MM.1S (cell line): ENCODE measurements at regions not wholly inside any gene's neighbourhood (a gene's known extent, or its start where the extent isn't known, plus 50 kb on each side); places are given as distances from the start of the nearest gene placed in this dataset.

Experiments
- DNase-seq: peaks from one replicate; pipeline ENCODE4 v3.0.0-alpha.2; 2015
- H2AFZ ChIP-seq: fragments of 300-600 bp; sonication (generic); 2 replicates; pipeline ENCODE4 v1.6.0; 2016; ENCODE audit warnings: antibody characterized with exemption, low read length
- H3F3A ChIP-seq: fragments of 300-600 bp; sonication (generic); 2 replicates; pipeline ENCODE4 v1.6.1; 2016; ENCODE audit warnings: mild to moderate bottlenecking, antibody characterized with exemption, low read length, moderate library complexity, mixed read lengths; ENCODE audit not compliant: insufficient read depth
- H3K27ac ChIP-seq: fragments of 300-600 bp; sonication (generic); 2 replicates; pipeline ENCODE4 v1.5.1; 2016; ENCODE audit warnings: mild to moderate bottlenecking, low read length
- H3K27me3 ChIP-seq: fragments of 300-600 bp; sonication (generic); replicated peaks from 2 replicates; pipeline ENCODE4 v1.6.0; 2016; ENCODE audit warnings: low read length; ENCODE audit not compliant: insufficient read depth
- H3K36me3 ChIP-seq: fragments of 300-600 bp; sonication (generic); replicated peaks from 2 replicates; pipeline ENCODE4 v1.6.1; 2016; ENCODE audit warnings: mild to moderate bottlenecking, low read length, mixed read lengths; ENCODE audit not compliant: insufficient read depth
- H3K4me1 ChIP-seq: fragments of 300-600 bp; sonication (generic); 2 replicates; pipeline ENCODE4 v1.6.1; 2016; ENCODE audit warnings: low read length, mixed read lengths
- H3K4me2 ChIP-seq: fragments of 300-600 bp; sonication (generic); 2 replicates; pipeline ENCODE4 v1.6.0; 2016; ENCODE audit warnings: low read depth, low read length
- H3K4me3 ChIP-seq: fragments of 300-600 bp; sonication (generic); 2 replicates; pipeline ENCODE4 v1.5.1; 2016; ENCODE audit warnings: low read length, mixed read lengths
- H3K79me2 ChIP-seq: fragments of 300-600 bp; sonication (generic); 2 replicates; pipeline ENCODE4 v1.6.1; 2016; ENCODE audit warnings: mixed run types, low read length, mixed read lengths
- H3K9ac ChIP-seq: fragments of 300-600 bp; sonication (generic); 2 replicates; pipeline ENCODE4 v1.6.1; 2016; ENCODE audit warnings: low read length, mixed read lengths
- H3K9me2 ChIP-seq: fragments of 300-600 bp; sonication (generic); replicated peaks from 2 replicates; pipeline ENCODE4 v1.6.1; 2016; ENCODE audit warnings: mild to moderate bottlenecking, low read length, mixed read lengths; ENCODE audit not compliant: insufficient read depth
- H3K9me3 ChIP-seq: fragments of 300-600 bp; sonication (generic); replicated peaks from 2 replicates; pipeline ENCODE4 v1.6.1; 2016; ENCODE audit warnings: mild to moderate bottlenecking, low read length, mixed read lengths; ENCODE audit not compliant: insufficient read depth
- H4K20me1 ChIP-seq: fragments of 300-600 bp; sonication (generic); 2 replicates; pipeline ENCODE4 v1.6.1; 2016; ENCODE audit warnings: mild to moderate bottlenecking, low read length, moderate library complexity, mixed read lengths; ENCODE audit not compliant: insufficient read depth
- EZH2 ChIP-seq: fragments of 300-600 bp; sonication (generic); optimal IDR thresholded peaks from 2 replicates; pipeline ENCODE3; 2017; ENCODE audit warnings: low read depth, mild to moderate bottlenecking, antibody characterized with exemption, low read length, mixed read lengths
- EZH2phosphoT487 ChIP-seq: fragments of 300-600 bp; sonication (generic); IDR thresholded peaks from 2 replicates; pipeline ENCODE4 v1.6.1; 2018; ENCODE audit warnings: antibody characterized with exemption, low read length
- TF ChIP-seq, protein P1 (sequence below): fragments of 300-600 bp; sonication (generic); IDR thresholded peaks from 2 replicates; pipeline ENCODE4 v1.5.1; 2016; ENCODE audit warnings: antibody characterized with exemption, low read length, mixed read lengths

DNA sequence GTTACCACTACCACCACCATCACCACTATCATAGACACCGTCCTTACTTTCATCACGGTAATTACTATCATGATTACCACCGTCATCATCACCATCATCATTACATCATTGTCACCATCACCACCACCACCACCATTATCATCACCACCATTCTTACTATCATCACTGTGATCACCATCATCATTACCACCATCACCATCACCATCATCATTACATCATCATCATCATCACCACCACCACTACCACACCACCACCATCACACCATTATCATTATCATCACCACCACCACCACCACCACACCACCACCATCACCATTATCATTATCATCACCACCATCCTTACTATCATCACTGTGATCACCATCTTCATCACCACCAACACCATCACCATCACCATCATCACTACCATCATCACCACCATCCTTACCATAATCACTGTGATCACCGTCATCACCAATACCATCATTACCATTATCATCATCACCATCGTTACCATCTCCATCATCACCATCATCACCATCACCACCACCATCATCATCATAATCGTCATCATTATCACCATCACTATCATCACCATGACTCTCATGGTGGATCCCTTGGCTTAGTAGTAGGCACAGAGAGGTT, 244.4 kb upstream of the C1orf174 start:
- no peaks in the 10 kb centered on the region for H3F3A ChIP-seq
- H3K9me2 ChIP-seq = no peaks in the 10 kb centered on the region
- peaks cover 87% of the 10 kb centered on the region for H3K27me3 ChIP-seq
- TF ChIP-seq EZH2phosphoT487 (no peak), EZH2 (no peak)
- TF ChIP-seq, protein P1, sequence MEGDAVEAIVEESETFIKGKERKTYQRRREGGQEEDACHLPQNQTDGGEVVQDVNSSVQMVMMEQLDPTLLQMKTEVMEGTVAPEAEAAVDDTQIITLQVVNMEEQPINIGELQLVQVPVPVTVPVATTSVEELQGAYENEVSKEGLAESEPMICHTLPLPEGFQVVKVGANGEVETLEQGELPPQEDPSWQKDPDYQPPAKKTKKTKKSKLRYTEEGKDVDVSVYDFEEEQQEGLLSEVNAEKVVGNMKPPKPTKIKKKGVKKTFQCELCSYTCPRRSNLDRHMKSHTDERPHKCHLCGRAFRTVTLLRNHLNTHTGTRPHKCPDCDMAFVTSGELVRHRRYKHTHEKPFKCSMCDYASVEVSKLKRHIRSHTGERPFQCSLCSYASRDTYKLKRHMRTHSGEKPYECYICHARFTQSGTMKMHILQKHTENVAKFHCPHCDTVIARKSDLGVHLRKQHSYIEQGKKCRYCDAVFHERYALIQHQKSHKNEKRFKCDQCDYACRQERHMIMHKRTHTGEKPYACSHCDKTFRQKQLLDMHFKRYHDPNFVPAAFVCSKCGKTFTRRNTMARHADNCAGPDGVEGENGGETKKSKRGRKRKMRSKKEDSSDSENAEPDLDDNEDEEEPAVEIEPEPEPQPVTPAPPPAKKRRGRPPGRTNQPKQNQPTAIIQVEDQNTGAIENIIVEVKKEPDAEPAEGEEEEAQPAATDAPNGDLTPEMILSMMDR = no peak
- no peaks in the 10 kb centered on the region for H3K36me3 ChIP-seq
- no peak overlapping the region for H3K27ac ChIP-seq
- H3K9me3 ChIP-seq = no peaks in the 10 kb centered on the region
- no peaks in the 10 kb centered on the region for H3K4me1 ChIP-seq
- H2AFZ ChIP-seq = no peak overlapping the region
- H3K79me2 ChIP-seq = no peaks in the 10 kb centered on the region
- no peak overlapping the region for H3K4me3 ChIP-seq
- H3K9ac ChIP-seq = no peak overlapping the region
- no peaks in the 10 kb centered on the region for H4K20me1 ChIP-seq
- H3K4me2 ChIP-seq = no peak overlapping the region
- DNase-seq = no peak

DNA sequence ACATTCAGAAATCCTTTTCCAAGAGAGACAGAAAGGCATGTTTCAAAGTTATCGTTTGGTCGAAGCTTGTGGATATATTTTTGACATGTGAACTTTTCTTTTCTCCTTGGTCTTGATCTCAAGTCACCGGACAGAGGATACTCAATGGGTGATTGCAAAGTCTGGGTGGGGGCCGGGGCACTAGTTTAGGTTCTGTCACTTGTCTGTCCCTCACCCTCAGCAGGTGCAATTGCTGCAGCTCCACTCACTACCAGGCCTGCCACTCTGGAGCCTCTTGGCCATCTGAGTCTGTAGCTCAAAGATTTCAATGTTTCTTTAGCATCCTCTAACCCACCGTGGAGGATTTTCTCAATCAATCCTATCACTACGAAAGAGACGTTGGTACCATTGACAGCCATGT, 246.0 kb upstream of the C1orf174 start:
- no peaks in the 10 kb centered on the region for H3K9me2 ChIP-seq
- H3K79me2 ChIP-seq = no peaks in the 10 kb centered on the region
- H3K27ac ChIP-seq = no peak overlapping the region
- no peak overlapping the region for H2AFZ ChIP-seq
- H3K36me3 ChIP-seq = no peaks in the 10 kb centered on the region
- TF ChIP-seq EZH2phosphoT487 = no peak
- TF ChIP-seq, protein P1 = no peak
- no peak for TF ChIP-seq EZH2
- H4K20me1 ChIP-seq = no peaks in the 10 kb centered on the region
- no peak overlapping the region for H3K9ac ChIP-seq
- no peak overlapping the region for H3K4me2 ChIP-seq
- no peaks in the 10 kb centered on the region for H3K9me3 ChIP-seq
- H3K27me3 ChIP-seq = peaks cover 87% of the 10 kb centered on the region
- no peak overlapping the region for H3K4me3 ChIP-seq
- H3K4me1 ChIP-seq = no peaks in the 10 kb centered on the region
- no peaks in the 10 kb centered on the region for H3F3A ChIP-seq
- DNase-seq = no peak

DNA sequence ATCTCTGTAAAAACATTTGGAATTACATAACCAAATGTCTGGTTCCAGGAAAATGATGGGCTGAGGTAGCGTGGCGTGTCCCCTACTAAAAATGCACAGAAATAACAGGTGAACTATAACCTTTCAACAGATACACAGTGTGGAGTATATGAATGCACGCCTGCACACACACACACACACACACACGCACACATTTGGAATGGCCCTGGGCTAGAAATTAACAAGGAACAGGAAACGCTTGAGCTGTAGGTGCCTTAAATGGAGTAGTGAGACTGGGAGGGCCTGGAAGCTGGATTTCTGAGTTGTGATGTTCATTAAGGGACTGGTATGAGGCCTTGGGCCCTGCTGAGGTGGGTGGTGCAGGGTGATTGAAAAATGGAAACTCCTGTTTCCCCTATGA, 246.5 kb upstream of the C1orf174 start:
- no peaks in the 10 kb centered on the region for H3K9me2 ChIP-seq
- H3K27ac ChIP-seq = no peak overlapping the region

More for the DNA sequence above, 246.5 kb upstream of the C1orf174 start:
- H3K27me3 ChIP-seq = peaks cover 87% of the 10 kb centered on the region
- H4K20me1 ChIP-seq = no peaks in the 10 kb centered on the region
- H3K36me3 ChIP-seq = no peaks in the 10 kb centered on the region
- TF ChIP-seq EZH2 = no peak
- no peak for TF ChIP-seq EZH2phosphoT487
- TF ChIP-seq, protein P1 = no peak
- no peaks in the 10 kb centered on the region for H3F3A ChIP-seq
- H3K4me1 ChIP-seq = no peaks in the 10 kb centered on the region
- H3K4me3 ChIP-seq = no peak overlapping the region
- DNase-seq = no peak
- H3K4me2 ChIP-seq = no peak overlapping the region
- no peaks in the 10 kb centered on the region for H3K79me2 ChIP-seq
- no peak overlapping the region for H3K9ac ChIP-seq
- H3K9me3 ChIP-seq = no peaks in the 10 kb centered on the region
- H2AFZ ChIP-seq = no peak overlapping the region
